ENCODE measurements at regions not wholly inside any gene's neighbourhood (a gene's known extent, or its start where the extent isn't known, plus 50 kb on each side); places are given as distances from the start of the nearest gene placed in this dataset.

DNA sequence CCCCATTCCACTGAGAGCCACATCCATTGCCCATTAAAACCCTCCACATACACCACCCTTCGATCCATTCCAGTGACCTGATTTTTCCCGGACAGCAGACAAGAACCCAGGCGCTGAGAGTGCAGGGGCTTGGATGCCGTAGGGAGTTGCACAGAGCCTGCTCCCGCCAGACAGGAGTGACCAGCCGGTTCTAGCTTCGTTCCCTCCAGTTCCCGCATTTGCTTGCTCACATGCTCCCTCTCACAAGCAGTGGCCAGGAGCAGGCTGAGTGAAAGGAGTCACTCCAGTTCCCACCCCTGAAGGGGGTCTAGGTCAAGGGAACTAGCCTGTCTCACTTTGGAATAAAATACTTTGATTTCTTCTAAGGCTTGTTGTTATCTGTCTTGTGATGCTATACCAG is 119.5 kb downstream of the SKIDA1 start:
- TF ChIP-seq, protein P1, sequence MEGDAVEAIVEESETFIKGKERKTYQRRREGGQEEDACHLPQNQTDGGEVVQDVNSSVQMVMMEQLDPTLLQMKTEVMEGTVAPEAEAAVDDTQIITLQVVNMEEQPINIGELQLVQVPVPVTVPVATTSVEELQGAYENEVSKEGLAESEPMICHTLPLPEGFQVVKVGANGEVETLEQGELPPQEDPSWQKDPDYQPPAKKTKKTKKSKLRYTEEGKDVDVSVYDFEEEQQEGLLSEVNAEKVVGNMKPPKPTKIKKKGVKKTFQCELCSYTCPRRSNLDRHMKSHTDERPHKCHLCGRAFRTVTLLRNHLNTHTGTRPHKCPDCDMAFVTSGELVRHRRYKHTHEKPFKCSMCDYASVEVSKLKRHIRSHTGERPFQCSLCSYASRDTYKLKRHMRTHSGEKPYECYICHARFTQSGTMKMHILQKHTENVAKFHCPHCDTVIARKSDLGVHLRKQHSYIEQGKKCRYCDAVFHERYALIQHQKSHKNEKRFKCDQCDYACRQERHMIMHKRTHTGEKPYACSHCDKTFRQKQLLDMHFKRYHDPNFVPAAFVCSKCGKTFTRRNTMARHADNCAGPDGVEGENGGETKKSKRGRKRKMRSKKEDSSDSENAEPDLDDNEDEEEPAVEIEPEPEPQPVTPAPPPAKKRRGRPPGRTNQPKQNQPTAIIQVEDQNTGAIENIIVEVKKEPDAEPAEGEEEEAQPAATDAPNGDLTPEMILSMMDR (IDR thresholded peaks at IDR 0.05; ENCODE audit: poor library complexity, severe bottlenecking), result no peak
- TF ChIP-seq POLR2AphosphoS5 (IDR thresholded peaks at IDR 0.05) (no peak), EP300 (conservative IDR thresholded peaks at IDR 0.05; ENCODE audit: poor library complexity, severe bottlenecking) (no peak), EZH2 (IDR thresholded peaks at IDR 0.05; ENCODE audit: borderline replicate concordance, insufficient read depth, low read length, poor library complexity, severe bottlenecking) (no peak)
- TF ChIP-seq, protein P2, sequence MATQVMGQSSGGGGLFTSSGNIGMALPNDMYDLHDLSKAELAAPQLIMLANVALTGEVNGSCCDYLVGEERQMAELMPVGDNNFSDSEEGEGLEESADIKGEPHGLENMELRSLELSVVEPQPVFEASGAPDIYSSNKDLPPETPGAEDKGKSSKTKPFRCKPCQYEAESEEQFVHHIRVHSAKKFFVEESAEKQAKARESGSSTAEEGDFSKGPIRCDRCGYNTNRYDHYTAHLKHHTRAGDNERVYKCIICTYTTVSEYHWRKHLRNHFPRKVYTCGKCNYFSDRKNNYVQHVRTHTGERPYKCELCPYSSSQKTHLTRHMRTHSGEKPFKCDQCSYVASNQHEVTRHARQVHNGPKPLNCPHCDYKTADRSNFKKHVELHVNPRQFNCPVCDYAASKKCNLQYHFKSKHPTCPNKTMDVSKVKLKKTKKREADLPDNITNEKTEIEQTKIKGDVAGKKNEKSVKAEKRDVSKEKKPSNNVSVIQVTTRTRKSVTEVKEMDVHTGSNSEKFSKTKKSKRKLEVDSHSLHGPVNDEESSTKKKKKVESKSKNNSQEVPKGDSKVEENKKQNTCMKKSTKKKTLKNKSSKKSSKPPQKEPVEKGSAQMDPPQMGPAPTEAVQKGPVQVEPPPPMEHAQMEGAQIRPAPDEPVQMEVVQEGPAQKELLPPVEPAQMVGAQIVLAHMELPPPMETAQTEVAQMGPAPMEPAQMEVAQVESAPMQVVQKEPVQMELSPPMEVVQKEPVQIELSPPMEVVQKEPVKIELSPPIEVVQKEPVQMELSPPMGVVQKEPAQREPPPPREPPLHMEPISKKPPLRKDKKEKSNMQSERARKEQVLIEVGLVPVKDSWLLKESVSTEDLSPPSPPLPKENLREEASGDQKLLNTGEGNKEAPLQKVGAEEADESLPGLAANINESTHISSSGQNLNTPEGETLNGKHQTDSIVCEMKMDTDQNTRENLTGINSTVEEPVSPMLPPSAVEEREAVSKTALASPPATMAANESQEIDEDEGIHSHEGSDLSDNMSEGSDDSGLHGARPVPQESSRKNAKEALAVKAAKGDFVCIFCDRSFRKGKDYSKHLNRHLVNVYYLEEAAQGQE (IDR thresholded peaks at IDR 0.05; ENCODE audit: borderline replicate concordance), result no peak
